Vagina (tissue), 2 donors: ENCODE measurements at regions not wholly inside any gene's neighbourhood (a gene's known extent, or its start where the extent isn't known, plus 50 kb on each side); places are given as distances from the start of the nearest gene placed in this dataset.

Experiments
- POLR2AphosphoS5 ChIP-seq, 2 donors: sonication (generic); formaldehyde crosslinking; IDR thresholded peaks; one replicate each; pipeline ENCODE4 v1.9.0; 2017; ENCODE audit warnings: antibody characterized with exemption in 2 of 2, mild to moderate bottlenecking in 2 of 2, low read depth in 1 of 2; ENCODE audit not compliant: insufficient read depth in 1 of 2
- TF ChIP-seq, protein P1 (sequence below), 3 experiments: fragments of 450-650 bp in 2 of 3; fragments of 200-600 bp in 1 of 3; sonication (generic) in 1 of 3; IDR thresholded peaks; one replicate each; pipeline ENCODE4 v1.5.1; 2017 to 2019; ENCODE audit warnings: antibody characterized with exemption in 3 of 3, mild to moderate bottlenecking in 2 of 3, moderate library complexity in 2 of 3

DNA sequence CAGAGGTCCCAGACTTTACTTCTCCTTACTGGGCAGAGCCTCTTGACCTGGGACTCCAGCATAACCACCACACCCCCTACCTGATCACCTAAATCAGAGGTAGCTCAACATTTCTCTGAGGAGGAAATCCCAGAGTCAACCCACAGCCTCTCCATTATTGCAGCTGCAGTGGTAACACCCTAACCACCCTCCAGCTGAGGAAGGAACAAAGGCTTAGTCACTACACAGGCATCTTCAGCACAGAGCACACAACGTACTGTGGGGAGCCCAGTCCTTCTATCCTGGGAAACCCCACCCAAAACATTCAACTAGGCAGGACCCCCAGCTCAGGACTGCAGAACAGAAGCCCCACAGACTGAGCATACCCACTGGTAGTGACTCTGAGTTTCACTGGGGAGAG, 824.7 kb upstream of the SLITRK5 start:
- no peak for TF ChIP-seq POLR2AphosphoS5 (IDR thresholded peaks at IDR 0.05; ENCODE audit: insufficient read depth in 1 of 2, low read depth in 1 of 2)
- TF ChIP-seq, protein P1, sequence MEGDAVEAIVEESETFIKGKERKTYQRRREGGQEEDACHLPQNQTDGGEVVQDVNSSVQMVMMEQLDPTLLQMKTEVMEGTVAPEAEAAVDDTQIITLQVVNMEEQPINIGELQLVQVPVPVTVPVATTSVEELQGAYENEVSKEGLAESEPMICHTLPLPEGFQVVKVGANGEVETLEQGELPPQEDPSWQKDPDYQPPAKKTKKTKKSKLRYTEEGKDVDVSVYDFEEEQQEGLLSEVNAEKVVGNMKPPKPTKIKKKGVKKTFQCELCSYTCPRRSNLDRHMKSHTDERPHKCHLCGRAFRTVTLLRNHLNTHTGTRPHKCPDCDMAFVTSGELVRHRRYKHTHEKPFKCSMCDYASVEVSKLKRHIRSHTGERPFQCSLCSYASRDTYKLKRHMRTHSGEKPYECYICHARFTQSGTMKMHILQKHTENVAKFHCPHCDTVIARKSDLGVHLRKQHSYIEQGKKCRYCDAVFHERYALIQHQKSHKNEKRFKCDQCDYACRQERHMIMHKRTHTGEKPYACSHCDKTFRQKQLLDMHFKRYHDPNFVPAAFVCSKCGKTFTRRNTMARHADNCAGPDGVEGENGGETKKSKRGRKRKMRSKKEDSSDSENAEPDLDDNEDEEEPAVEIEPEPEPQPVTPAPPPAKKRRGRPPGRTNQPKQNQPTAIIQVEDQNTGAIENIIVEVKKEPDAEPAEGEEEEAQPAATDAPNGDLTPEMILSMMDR (IDR thresholded peaks at IDR 0.05), result no peak
